ACC112 (cell line): ENCODE measurements at regions not wholly inside any gene's neighbourhood (a gene's known extent, or its start where the extent isn't known, plus 50 kb on each side); places are given as distances from the start of the nearest gene placed in this dataset.
"Not testable (repeated sequence)": the region's sequence is repeated elsewhere in the genome, so short reads cannot be mapped to it uniquely, and the experiment has no call there.

Source experiments
- H2AFZ ChIP-seq: fragments of 200-600 bp; sonication (generic); one replicate; pipeline ENCODE4 v1.6.0; 2017; ENCODE audit warnings: antibody characterized with exemption, low read length; ENCODE audit not compliant: unreplicated experiment
- H3K27ac ChIP-seq: fragments of 200-600 bp; sonication (generic); 2 replicates; pipeline ENCODE4 v1.5.1; 2014; ENCODE audit warnings: low read depth, mild to moderate bottlenecking, antibody characterized with exemption, low read length, moderate library complexity
- H3K27me3 ChIP-seq: fragments of 200-600 bp; sonication (generic); 2 replicates; pipeline ENCODE4 v1.6.1; 2014; ENCODE audit warnings: mild to moderate bottlenecking, antibody characterized with exemption, low read length, moderate library complexity, mixed read lengths; ENCODE audit not compliant: insufficient read depth
- H3K36me3 ChIP-seq: fragments of 200-600 bp; sonication (generic); 2 replicates; pipeline ENCODE4 v1.6.1; 2016; ENCODE audit warnings: mild to moderate bottlenecking, antibody characterized with exemption, low read length, moderate library complexity, mixed read lengths; ENCODE audit not compliant: insufficient read depth
- H3K4me1 ChIP-seq: fragments of 200-600 bp; sonication (generic); one replicate; pipeline ENCODE4 v1.6.1; 2016; ENCODE audit warnings: low read length, mixed read lengths; ENCODE audit not compliant: insufficient read depth, unreplicated experiment, control insufficient read depth
- H3K4me3 ChIP-seq: fragments of 200-600 bp; sonication (generic); 2 replicates; pipeline ENCODE4 v1.5.1; 2014; ENCODE audit warnings: mild to moderate bottlenecking, low read depth, low read length
- H3K79me2 ChIP-seq: fragments of 200-600 bp; sonication (generic); one replicate; pipeline ENCODE4 v1.6.0; 2016; ENCODE audit warnings: low read length; ENCODE audit not compliant: control insufficient read depth, unreplicated experiment, insufficient read depth

GRCh38 chr3:118531816-118532215 is 502.8 kb downstream of the IGSF11 start:
- Histone ChIP-seq H3K27ac (no peak overlapping the region), H3K4me1 (no peaks in the 10 kb centered on the region)

GRCh38 chr3:118533676-118534075 is 501.0 kb downstream of the IGSF11 start:
- H3K4me3 ChIP-seq: no peak overlapping the region
- H3K4me1 ChIP-seq: no peaks in the 10 kb centered on the region
- H3K79me2 ChIP-seq: no peaks in the 10 kb centered on the region
- no peak overlapping the region for H3K27ac ChIP-seq
- H3K36me3 ChIP-seq: no peaks in the 10 kb centered on the region
- no peaks in the 10 kb centered on the region for H3K27me3 ChIP-seq
- H2AFZ ChIP-seq: no peak overlapping the region

More at GRCh38 chr3:118531816-118532215, 502.8 kb downstream of the IGSF11 start:
- H2AFZ ChIP-seq: no peak overlapping the region
- H3K4me3 ChIP-seq: no peak overlapping the region
- H3K27me3 ChIP-seq: no peaks in the 10 kb centered on the region
- H3K79me2 ChIP-seq: no peaks in the 10 kb centered on the region
- no peaks in the 10 kb centered on the region for H3K36me3 ChIP-seq

GRCh38 chr3:118534519-118534918 is 500.1 kb downstream of the IGSF11 start:
- H3K4me3 ChIP-seq: no peak overlapping the region
- no peaks in the 10 kb centered on the region for H3K27me3 ChIP-seq
- no peaks in the 10 kb centered on the region for H3K36me3 ChIP-seq
- no peaks in the 10 kb centered on the region for H3K4me1 ChIP-seq
- H2AFZ ChIP-seq: no peak overlapping the region
- no peaks in the 10 kb centered on the region for H3K79me2 ChIP-seq
- H3K27ac ChIP-seq: no peak overlapping the region

- Histone ChIP-seq H2AFZ (no peak overlapping the region), H3K4me3 (no peak overlapping the region), H3K27me3 (no peaks in the 10 kb centered on the region), H3K79me2 (no peaks in the 10 kb centered on the region), H3K27ac (no peak overlapping the region), H3K36me3 (no peaks in the 10 kb centered on the region), H3K4me1 (no peaks in the 10 kb centered on the region)
Observed at GRCh38 chr3:118536764-118537163, 497.9 kb downstream of the IGSF11 start.

- Histone ChIP-seq H3K27ac (no peak overlapping the region), H3K4me1 (no peaks in the 10 kb centered on the region), H3K27me3 (no peaks in the 10 kb centered on the region), H3K4me3 (no peak overlapping the region), H2AFZ (no peak overlapping the region), H3K79me2 (no peaks in the 10 kb centered on the region), H3K36me3 (no peaks in the 10 kb centered on the region)
Observed at GRCh38 chr3:118537454-118537853, 497.2 kb downstream of the IGSF11 start.

- H3K36me3 ChIP-seq: no peaks in the 10 kb centered on the region
- no peak overlapping the region for H2AFZ ChIP-seq
- no peaks in the 10 kb centered on the region for H3K79me2 ChIP-seq
- H3K4me3 ChIP-seq: no peak overlapping the region
- H3K27me3 ChIP-seq: no peaks in the 10 kb centered on the region
- no peak overlapping the region for H3K27ac ChIP-seq
- H3K4me1 ChIP-seq: no peaks in the 10 kb centered on the region
Observed at GRCh38 chr3:118538187-118538586, 496.5 kb downstream of the IGSF11 start.

- H3K4me3 ChIP-seq, H3K36me3 ChIP-seq, H3K27ac ChIP-seq, H3K79me2 ChIP-seq, H3K4me1 ChIP-seq, H3K27me3 ChIP-seq, H2AFZ ChIP-seq: not testable (repeated sequence)
Observed at GRCh38 chr3:118539820-118540447, 494.7 kb downstream of the IGSF11 start.

- H3K79me2 ChIP-seq, H3K4me1 ChIP-seq, H3K4me3 ChIP-seq, H2AFZ ChIP-seq, H3K27me3 ChIP-seq, H3K36me3 ChIP-seq, H3K27ac ChIP-seq: not testable (repeated sequence)
Observed at GRCh38 chr3:118540448-118540821, 494.2 kb downstream of the IGSF11 start.

GRCh38 chr3:118540826-118541225 is 493.8 kb downstream of the IGSF11 start:
- Histone ChIP-seq H3K79me2 (no peaks in the 10 kb centered on the region), H2AFZ (no peak overlapping the region), H3K27ac (no peak overlapping the region), H3K27me3 (no peaks in the 10 kb centered on the region), H3K4me1 (no peaks in the 10 kb centered on the region), H3K4me3 (no peak overlapping the region), H3K36me3 (no peaks in the 10 kb centered on the region)

GRCh38 chr3:118541796-118542195 is 492.9 kb downstream of the IGSF11 start:
- H3K4me3 ChIP-seq: no peak overlapping the region
- H3K36me3 ChIP-seq: no peaks in the 10 kb centered on the region
- H3K79me2 ChIP-seq: no peaks in the 10 kb centered on the region
- H3K27me3 ChIP-seq: no peaks in the 10 kb centered on the region
- H2AFZ ChIP-seq: no peak overlapping the region
- no peaks in the 10 kb centered on the region for H3K4me1 ChIP-seq
- H3K27ac ChIP-seq: no peak overlapping the region

- H3K79me2 ChIP-seq: no peaks in the 10 kb centered on the region
- H3K36me3 ChIP-seq: no peaks in the 10 kb centered on the region
- no peaks in the 10 kb centered on the region for H3K4me1 ChIP-seq
- H3K27me3 ChIP-seq: no peaks in the 10 kb centered on the region
- H3K27ac ChIP-seq: no peak overlapping the region
- no peak overlapping the region for H2AFZ ChIP-seq
- no peak overlapping the region for H3K4me3 ChIP-seq
Observed at GRCh38 chr3:118543832-118544231, 490.8 kb downstream of the IGSF11 start.
